ENCODE measurements at regions not wholly inside any gene's neighbourhood (a gene's known extent, or its start where the extent isn't known, plus 50 kb on each side); places are given as distances from the start of the nearest gene placed in this dataset.

DNA sequence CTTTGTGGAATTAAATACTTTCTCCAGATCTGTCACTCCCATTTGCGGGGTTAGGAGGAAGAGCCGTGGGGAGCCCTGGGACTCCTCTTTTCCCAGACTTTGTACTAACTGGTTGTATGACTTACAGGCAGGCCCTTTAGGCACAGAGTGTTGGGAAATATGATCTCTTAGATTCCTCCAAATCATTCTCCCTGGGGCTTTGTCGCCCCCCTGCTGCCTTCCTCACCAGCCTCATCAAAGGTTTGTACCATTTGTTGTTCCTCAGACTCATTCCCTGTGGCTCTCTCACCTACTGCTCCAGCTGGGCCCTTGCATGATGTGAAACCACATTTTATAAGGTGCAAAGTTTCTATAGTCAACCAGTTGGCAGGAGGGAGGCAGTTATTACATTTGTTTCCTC lies 56.4 kb downstream of the CRYGS start:
- TF ChIP-seq EZH2phosphoT487 (IDR thresholded peaks at IDR 0.05; ENCODE audit: insufficient read depth, low read depth) (no peak), EZH2 (IDR thresholded peaks at IDR 0.05; ENCODE audit: insufficient read depth, poor library complexity, severe bottlenecking) (no peak)
- Histone ChIP-seq H3K4me2 (ENCODE audit: unreplicated experiment) (no peak overlapping the region), H3K36me3 (ENCODE audit: low read depth) (no peaks in the 10 kb centered on the region), H3K9ac (no peak overlapping the region), H4K20me1 (ENCODE audit: insufficient read depth) (no peaks in the 10 kb centered on the region), H3K4me1 (ENCODE audit: insufficient read depth) (no peaks in the 10 kb centered on the region), H3K27ac (no peak overlapping the region), H3K27me3 (replicated peaks; ENCODE audit: insufficient read depth) (peaks cover 51% of the 10 kb centered on the region), H3K9me3 (ENCODE audit: low read depth) (no peaks in the 10 kb centered on the region), H3K9me2 (ENCODE audit: insufficient read depth) (no peaks in the 10 kb centered on the region), H3K79me2 (ENCODE audit: insufficient read depth) (no peaks in the 10 kb centered on the region), H3F3A (ENCODE audit: insufficient read depth) (no peaks in the 10 kb centered on the region), H2AFZ (no peak overlapping the region), H3K4me3 (no peak overlapping the region)
- 5 to 19% methylated on average over 3 of the region's 3 CpGs for WGBS, 2 experiments (ENCODE audit: low coverage in 1 of 2, low lambda C conversion rate in 2 of 2, missing lambda C conversion rate in 2 of 2)
- in situ Hi-C loops (cut with MboI) = no loop called here
- no peak for DNase-seq

DNA sequence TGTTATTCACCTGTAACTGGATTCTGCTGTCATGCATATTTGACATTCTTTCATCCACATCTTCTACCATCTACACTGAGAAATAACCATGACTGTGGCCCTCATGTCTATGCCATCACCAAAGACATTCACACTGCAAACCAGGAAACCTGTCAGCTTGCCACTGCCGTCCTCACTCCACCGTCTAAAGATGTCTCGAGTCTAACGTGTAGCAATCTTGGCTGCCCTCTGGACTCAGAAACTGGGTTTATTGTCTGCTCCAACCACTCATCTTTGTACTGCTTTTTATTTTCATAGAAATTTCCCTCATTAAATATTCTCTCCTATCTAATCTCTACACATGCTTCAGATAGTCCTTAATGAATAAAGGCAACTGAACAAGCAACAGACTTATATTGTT lies 57.1 kb downstream of the CRYGS start:
- 73 to 75% methylated on average over 4 of the region's 4 CpGs for WGBS, 2 experiments (ENCODE audit: low coverage in 1 of 2, low lambda C conversion rate in 2 of 2, missing lambda C conversion rate in 2 of 2)
- H3K27me3 ChIP-seq (replicated peaks; ENCODE audit: insufficient read depth) = peaks cover 46% of the 10 kb centered on the region
- H3K4me1 ChIP-seq (ENCODE audit: insufficient read depth) = no peaks in the 10 kb centered on the region

GRCh38 chr3:186483611-186484340 lies 60.4 kb downstream of the CRYGS start:
- Histone ChIP-seq H3K9me3 (ENCODE audit: low read depth) (no peaks in the 10 kb centered on the region), H3F3A (ENCODE audit: insufficient read depth) (no peaks in the 10 kb centered on the region), H3K4me3 (no peak overlapping the region), H3K27ac (no peak overlapping the region), H3K36me3 (ENCODE audit: low read depth) (no peaks in the 10 kb centered on the region), H3K9ac (no peak overlapping the region), H4K20me1 (ENCODE audit: insufficient read depth) (no peaks in the 10 kb centered on the region), H3K4me2 (ENCODE audit: unreplicated experiment) (no peak overlapping the region), H3K27me3 (replicated peaks; ENCODE audit: insufficient read depth) (peaks cover 25% of the 10 kb centered on the region), H2AFZ (no peak overlapping the region), H3K4me1 (ENCODE audit: insufficient read depth) (no peaks in the 10 kb centered on the region), H3K79me2 (ENCODE audit: insufficient read depth) (no peaks in the 10 kb centered on the region), H3K9me2 (ENCODE audit: insufficient read depth) (no peaks in the 10 kb centered on the region)
- WGBS, 2 experiments (ENCODE audit: low coverage in 1 of 2, low lambda C conversion rate in 2 of 2, missing lambda C conversion rate in 2 of 2) = 46 to 56% methylated on average over 8 of the region's 8 CpGs
- TF ChIP-seq EZH2 (IDR thresholded peaks at IDR 0.05; ENCODE audit: insufficient read depth, poor library complexity, severe bottlenecking) (no peak), EZH2phosphoT487 (IDR thresholded peaks at IDR 0.05; ENCODE audit: insufficient read depth, low read depth) (no peak)
- DNase-seq = no peak
- in situ Hi-C loops (cut with MboI) = no loop called here

More for the DNA sequence above, 57.1 kb downstream of the CRYGS start:
- Histone ChIP-seq H3K4me2 (ENCODE audit: unreplicated experiment) (no peak overlapping the region), H2AFZ (no peak overlapping the region), H3K9ac (no peak overlapping the region), H3K27ac (no peak overlapping the region), H3K9me3 (ENCODE audit: low read depth) (no peaks in the 10 kb centered on the region), H4K20me1 (ENCODE audit: insufficient read depth) (no peaks in the 10 kb centered on the region), H3K79me2 (ENCODE audit: insufficient read depth) (no peaks in the 10 kb centered on the region), H3K36me3 (ENCODE audit: low read depth) (no peaks in the 10 kb centered on the region), H3F3A (ENCODE audit: insufficient read depth) (no peaks in the 10 kb centered on the region), H3K9me2 (ENCODE audit: insufficient read depth) (no peaks in the 10 kb centered on the region), H3K4me3 (no peak overlapping the region)
- DNase-seq = no peak
- in situ Hi-C loops (cut with MboI) = no loop called here
- no peak for TF ChIP-seq EZH2 (IDR thresholded peaks at IDR 0.05; ENCODE audit: insufficient read depth, poor library complexity, severe bottlenecking)
- TF ChIP-seq EZH2phosphoT487 (IDR thresholded peaks at IDR 0.05; ENCODE audit: insufficient read depth, low read depth) = no peak

DNA sequence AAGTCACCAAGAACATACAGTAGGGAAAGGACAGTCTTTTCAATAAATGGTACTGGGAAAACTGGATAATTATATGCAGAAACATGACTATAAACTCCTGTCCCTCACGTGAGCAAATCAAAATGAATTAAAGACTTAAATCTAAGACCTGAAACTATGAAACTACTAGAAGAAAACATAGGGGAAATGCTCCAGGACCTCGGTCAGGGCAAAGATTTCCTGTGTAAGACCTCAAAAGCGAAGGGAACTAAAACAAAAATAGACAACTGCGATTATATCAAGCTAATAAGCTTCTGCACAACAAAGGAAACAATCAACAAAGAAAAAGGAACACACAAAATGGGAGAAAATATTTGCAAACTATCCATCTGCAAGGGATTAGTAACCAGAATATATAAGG lies 62.7 kb downstream of the CRYGS start:
- no peak overlapping the region for H3K4me3 ChIP-seq
- no peaks in the 10 kb centered on the region for H3K4me1 ChIP-seq (ENCODE audit: insufficient read depth)
- no peak overlapping the region for H3K9ac ChIP-seq
- H3K4me2 ChIP-seq (ENCODE audit: unreplicated experiment) = no peak overlapping the region
- no peaks in the 10 kb centered on the region for H3K36me3 ChIP-seq (ENCODE audit: low read depth)
- H3F3A ChIP-seq (ENCODE audit: insufficient read depth) = no peaks in the 10 kb centered on the region
- H2AFZ ChIP-seq = no peak overlapping the region
- H3K79me2 ChIP-seq (ENCODE audit: insufficient read depth) = no peaks in the 10 kb centered on the region
- peaks cover 19% of the 10 kb centered on the region for H3K27me3 ChIP-seq (replicated peaks; ENCODE audit: insufficient read depth)
- H3K27ac ChIP-seq = no peak overlapping the region
- no peak for DNase-seq
- in situ Hi-C loops (cut with MboI) = no loop called here
- WGBS, 2 experiments (ENCODE audit: low coverage in 1 of 2, low lambda C conversion rate in 2 of 2, missing lambda C conversion rate in 2 of 2) = 51 to 56% methylated on average over 4 of the region's 4 CpGs
- no peaks in the 10 kb centered on the region for H4K20me1 ChIP-seq (ENCODE audit: insufficient read depth)
- H3K9me2 ChIP-seq (ENCODE audit: insufficient read depth) = no peaks in the 10 kb centered on the region
- TF ChIP-seq EZH2phosphoT487 (IDR thresholded peaks at IDR 0.05; ENCODE audit: insufficient read depth, low read depth) (no peak), EZH2 (IDR thresholded peaks at IDR 0.05; ENCODE audit: insufficient read depth, poor library complexity, severe bottlenecking) (no peak)
- no peaks in the 10 kb centered on the region for H3K9me3 ChIP-seq (ENCODE audit: low read depth)

All from GM23248 (cell line).